Ammon's horn (tissue), 1 donor: ENCODE measurements at regions not wholly inside any gene's neighbourhood (a gene's known extent, or its start where the extent isn't known, plus 50 kb on each side); places are given as distances from the start of the nearest gene placed in this dataset.
A peak's percentile ranks its signal among the peaks of the same experiment; 100 is the strongest.

ENCODE experiments used
- DNase-seq: peaks from one replicate; pipeline ENCODE4 v3.0.0-alpha.2; 2016; ENCODE audit warnings: low spot score

- DNase-seq: no peak
These were observed 184.7 kb downstream of the PLPP4 start for GRCh38 chr10:120641695-120642094.

GRCh38 chr10:120643351-120643750 lies 186.3 kb downstream of the PLPP4 start:
- DNase-seq: no peak

GRCh38 chr10:120644556-120645410 lies 187.8 kb downstream of the PLPP4 start:
- no peak for DNase-seq

GRCh38 chr10:120646159-120646732 lies 189.2 kb downstream of the PLPP4 start:
- no peak for DNase-seq

GRCh38 chr10:120646738-120647456 lies 189.9 kb downstream of the PLPP4 start:
- DNase-seq: no peak

- no peak for DNase-seq
These were observed 193.8 kb downstream of the PLPP4 start for GRCh38 chr10:120650705-120651399.

- no peak for DNase-seq
These were observed 195.1 kb upstream of the WDR11 start for GRCh38 chr10:120656107-120656506.

GRCh38 chr10:120657371-120657770 lies 193.8 kb upstream of the WDR11 start:
- peak; percentile 15 for DNase-seq

GRCh38 chr10:120658943-120659885 lies 191.9 kb upstream of the WDR11 start:
- no peak for DNase-seq

- no peak for DNase-seq
These were observed 184.9 kb upstream of the WDR11 start for GRCh38 chr10:120666308-120666707.

GRCh38 chr10:120667276-120667675 lies 183.9 kb upstream of the WDR11 start:
- no peak for DNase-seq

GRCh38 chr10:120671491-120671890 lies 179.7 kb upstream of the WDR11 start:
- no peak for DNase-seq

GRCh38 chr10:120683454-120683853 lies 167.7 kb upstream of the WDR11 start:
- DNase-seq: no peak

GRCh38 chr10:120684226-120684625 lies 166.9 kb upstream of the WDR11 start:
- DNase-seq: no peak

GRCh38 chr10:120685136-120685535 lies 166.0 kb upstream of the WDR11 start:
- no peak for DNase-seq

- no peak for DNase-seq
These were observed 162.2 kb upstream of the WDR11 start for GRCh38 chr10:120688928-120689327.

GRCh38 chr10:120689777-120690529 lies 161.2 kb upstream of the WDR11 start:
- DNase-seq: peak; percentile 59

- DNase-seq: no peak
These were observed 159.5 kb upstream of the WDR11 start for GRCh38 chr10:120691625-120692024.

GRCh38 chr10:120700426-120700825 lies 150.7 kb upstream of the WDR11 start:
- DNase-seq: no peak

- no peak for DNase-seq
These were observed 149.8 kb upstream of the WDR11 start for GRCh38 chr10:120701381-120701780.
